Sigmoid colon (tissue), 4 donors: ENCODE measurements at regions not wholly inside any gene's neighbourhood (a gene's known extent, or its start where the extent isn't known, plus 50 kb on each side); places are given as distances from the start of the nearest gene placed in this dataset.

Source experiments
- CTCF ChIP-seq, 4 experiments: fragments of 450-650 bp in 3 of 4; fragments of 200-600 bp in 1 of 4; IDR thresholded peaks; one replicate each; pipeline ENCODE4 v1.5.1; 2016 to 2019; ENCODE audit warnings: antibody characterized with exemption in 4 of 4, mild to moderate bottlenecking in 3 of 4, moderate library complexity in 2 of 4
- EP300 ChIP-seq, 4 donors: sonication (generic); formaldehyde crosslinking; IDR thresholded peaks; one replicate each; pipeline ENCODE4 v1.6.1; 2017; ENCODE audit warnings: antibody characterized with exemption in 4 of 4
- POLR2A ChIP-seq, 2 donors: fragments of 450-650 bp; IDR thresholded peaks; one replicate each; pipeline ENCODE4 v1.6.1; 2016; ENCODE audit warnings: antibody characterized with exemption in 2 of 2, mild to moderate bottlenecking in 2 of 2, moderate library complexity in 2 of 2

- TF ChIP-seq POLR2A (IDR thresholded peaks at IDR 0.05) (no peak), CTCF (IDR thresholded peaks at IDR 0.05) (no peak), EP300 (IDR thresholded peaks at IDR 0.05) (no peak)
These were observed 329.7 kb upstream of the ST6GAL2 start for GRCh38 chr2:107215401-107216350.
